ENCODE measurements at regions not wholly inside any gene's neighbourhood (a gene's known extent, or its start where the extent isn't known, plus 50 kb on each side); places are given as distances from the start of the nearest gene placed in this dataset.
"Not testable (repeated sequence)": the region's sequence is repeated elsewhere in the genome, so short reads cannot be mapped to it uniquely, and the experiment has no call there.

- DNase-seq = no peak
These were observed 172.8 kb downstream of the MATN1 start for GRCh38 chr1:30550365-30551220.

- not testable (repeated sequence) for DNase-seq
These were observed 173.5 kb downstream of the MATN1 start for GRCh38 chr1:30549872-30550271.

GRCh38 chr1:30548294-30548693 is 175.1 kb downstream of the MATN1 start:
- no peak for DNase-seq

- DNase-seq = not testable (repeated sequence)
These were observed 176.1 kb downstream of the MATN1 start for GRCh38 chr1:30547326-30547725.

- no peak for DNase-seq
These were observed 178.0 kb downstream of the MATN1 start for GRCh38 chr1:30545365-30545764.

- no peak for DNase-seq
These were observed 181.5 kb downstream of the MATN1 start for GRCh38 chr1:30541721-30542485.

GRCh38 chr1:30540611-30541192 is 182.7 kb downstream of the MATN1 start:
- no peak for DNase-seq

GRCh38 chr1:30539884-30540283 is 183.5 kb downstream of the MATN1 start:
- no peak for DNase-seq

- no peak for DNase-seq
These were observed 184.2 kb downstream of the MATN1 start for GRCh38 chr1:30538993-30539867.

GRCh38 chr1:30538226-30538992 is 185.0 kb downstream of the MATN1 start:
- no peak for DNase-seq

GRCh38 chr1:30537279-30537678 is 186.1 kb downstream of the MATN1 start:
- DNase-seq = no peak

GRCh38 chr1:30536530-30536929 is 186.9 kb downstream of the MATN1 start:
- DNase-seq = no peak

GRCh38 chr1:30535595-30536325 is 187.6 kb downstream of the MATN1 start:
- DNase-seq = no peak

GRCh38 chr1:30534551-30534940 is 188.8 kb downstream of the MATN1 start:
- no peak for DNase-seq

GRCh38 chr1:30533796-30534550 is 189.4 kb downstream of the MATN1 start:
- no peak for DNase-seq

- no peak for DNase-seq
These were observed 190.2 kb downstream of the MATN1 start for GRCh38 chr1:30533141-30533540.

- DNase-seq = no peak
These were observed 190.8 kb downstream of the MATN1 start for GRCh38 chr1:30532621-30533020.

GRCh38 chr1:30527511-30528140 is 195.8 kb downstream of the MATN1 start:
- peak; percentile 23 for DNase-seq

GRCh38 chr1:30526652-30527345 is 196.6 kb downstream of the MATN1 start:
- DNase-seq = no peak
